Endothelial cell of umbilical vein (primary cell): ENCODE measurements at regions not wholly inside any gene's neighbourhood (a gene's known extent, or its start where the extent isn't known, plus 50 kb on each side); places are given as distances from the start of the nearest gene placed in this dataset.

ENCODE experiments used
- BruUV-seq: library from RNA; stranded (reverse); fragments of 400-500 nt; replicated peaks from 2 replicates; lab custom pipeline; 2021; lab: Mats Ljungman, UMichigan
- CTCF ChIA-PET: fragments of 300-600, 350-600 bp; sonication (Branson Sonifier 250); formaldehyde crosslinking; loops from one replicate; lab custom pipeline; 2021; ENCODE audit warnings: antibody characterized with exemption, inconsistent platforms; lab: Charles Lee
- POLR2A ChIA-PET: fragments of 300-600, 350-600 bp; sonication (Branson Sonifier 250); formaldehyde crosslinking; loops from one replicate; lab custom pipeline; 2021; ENCODE audit warnings: antibody characterized with exemption, inconsistent platforms; lab: Charles Lee
- DNase-seq: peaks from one replicate; pipeline ENCODE4 v3.0.0-alpha.2; 2011; ENCODE audit warnings: low read depth, low spot score
- FAIRE-seq: peaks from 2 replicates; lab custom pipeline; 2011; peaks lifted over from hg19 to GRCh38; lab: Jason Lieb, UNC
- H2AFZ ChIP-seq: 2 replicates; pipeline ENCODE4 v1.6.0; 2012; ENCODE audit warnings: low read depth, low read length, control low read depth, inconsistent platforms
- H3K27ac ChIP-seq: 2 replicates; pipeline ENCODE4 v1.5.1; 2011; ENCODE audit warnings: low read depth, mild to moderate bottlenecking, control low read depth, low read length, moderate library complexity; ENCODE audit not compliant: insufficient read depth
- H3K27me3 ChIP-seq, 2 experiments: 2 replicates each; pipeline versions ENCODE4 v1.6.0 to v1.6.1; 2011; ENCODE audit warnings: low read length in 2 of 2, mixed read lengths in 1 of 2; ENCODE audit not compliant: control insufficient read depth in 2 of 2, insufficient read depth in 2 of 2
- H3K36me3 ChIP-seq, 2 experiments: 2 replicates in 1 of 2; 3 replicates in 1 of 2; pipeline ENCODE4 v1.5.1; 2011; ENCODE audit warnings: low read length in 2 of 2, mild to moderate bottlenecking in 1 of 2, moderate library complexity in 1 of 2; ENCODE audit not compliant: control insufficient read depth in 2 of 2, insufficient read depth in 2 of 2; ENCODE audit errors: extremely low read depth in 1 of 2
- H3K4me1 ChIP-seq: 3 replicates; pipeline ENCODE4 v1.5.1; 2011; ENCODE audit warnings: mild to moderate bottlenecking, low read length; ENCODE audit not compliant: control insufficient read depth, insufficient read depth; ENCODE audit errors: extremely low read depth
- H3K4me2 ChIP-seq: 2 replicates; pipeline ENCODE4 v1.6.1; 2011; ENCODE audit warnings: low read length, control low read depth, mixed read lengths; ENCODE audit not compliant: insufficient read depth
- H3K4me3 ChIP-seq, 3 experiments: fragments of 200-600 bp in 1 of 3; sonication (generic), shearing (Covaris generic) in 1 of 3; replicated peaks in 1 of 3; 2 replicates each; pipeline ENCODE4 v1.5.1; 2011 to 2016; ENCODE audit warnings: control low read depth in 3 of 3, low read length in 3 of 3, mild to moderate bottlenecking in 2 of 3, inconsistent platforms in 1 of 3, low read depth in 1 of 3, moderate library complexity in 1 of 3; ENCODE audit not compliant: insufficient read depth in 1 of 3
- H3K79me2 ChIP-seq: 2 replicates; pipeline ENCODE4 v1.6.0; 2012; ENCODE audit warnings: low read length, inconsistent platforms; ENCODE audit not compliant: control insufficient read depth, insufficient read depth
- H3K9ac ChIP-seq: replicated peaks from 2 replicates; pipeline ENCODE3; 2011; ENCODE audit warnings: low read length, control low read depth; ENCODE audit not compliant: insufficient read depth; ENCODE audit errors: extremely low read depth
- H3K9me1 ChIP-seq: replicated peaks from 3 replicates; pipeline ENCODE4 v1.6.0; 2011; ENCODE audit warnings: mild to moderate bottlenecking, low read length; ENCODE audit not compliant: control insufficient read depth, insufficient read depth; ENCODE audit errors: extremely low read depth
- H3K9me3 ChIP-seq: replicated peaks from 2 replicates; pipeline ENCODE4 v1.5.1; 2012; ENCODE audit warnings: low read length, inconsistent platforms; ENCODE audit not compliant: control insufficient read depth, insufficient read depth
- H4K20me1 ChIP-seq: replicated peaks from 2 replicates; pipeline ENCODE3; 2011; ENCODE audit warnings: mild to moderate bottlenecking, low read length; ENCODE audit not compliant: control insufficient read depth, insufficient read depth; ENCODE audit errors: extremely low read depth
- EZH2 ChIP-seq: IDR thresholded peaks from 2 replicates; pipeline ENCODE4 v1.6.1; 2012; ENCODE audit warnings: borderline replicate concordance, low read depth, mild to moderate bottlenecking, moderate library complexity, low read length, inconsistent platforms; ENCODE audit not compliant: severe bottlenecking
- FOS ChIP-seq: IDR thresholded peaks from 2 replicates; pipeline ENCODE4 v1.6.1; 2011; ENCODE audit warnings: mild to moderate bottlenecking, low read length, moderate library complexity, borderline replicate concordance; ENCODE audit not compliant: insufficient read depth
- GATA2 ChIP-seq: IDR thresholded peaks from 2 replicates; pipeline ENCODE4 v1.7.0; 2011; ENCODE audit warnings: low read depth, mild to moderate bottlenecking, moderate library complexity, mixed read lengths, low read length; ENCODE audit not compliant: insufficient read length, insufficient read depth
- JUN ChIP-seq: IDR thresholded peaks from 2 replicates; pipeline ENCODE4 v1.6.1; 2011; ENCODE audit warnings: borderline replicate concordance, low read depth; ENCODE audit not compliant: insufficient read length, insufficient read depth
- MYC ChIP-seq: IDR thresholded peaks from one replicate; pipeline ENCODE4 v1.6.1; 2011; ENCODE audit warnings: mild to moderate bottlenecking, low read depth, low read length
- POLR2A ChIP-seq: IDR thresholded peaks from 2 replicates; pipeline ENCODE4 v1.6.1; 2012; ENCODE audit warnings: low read depth, mild to moderate bottlenecking, control low read depth, low read length
- POLR2AphosphoS5 ChIP-seq: IDR thresholded peaks from 2 replicates; pipeline ENCODE4 v1.6.1; 2012; ENCODE audit warnings: low read depth, mild to moderate bottlenecking, control low read depth, low read length, moderate library complexity; ENCODE audit not compliant: insufficient read depth
- dilution Hi-C: fragments of 300-500 bp; cut with MboI; formaldehyde crosslinking; loops from one replicate; pipeline ENCODE4 v1.15.0; 2019; ENCODE audit warnings: low sequenced_read_pairs; ENCODE audit not compliant: extremely low pct_ligation_motif_present
- intact Hi-C: fragments of 100-400 bp; cut with micrococcal nuclease; formaldehyde crosslinking; loops from one replicate; pipeline ENCODE4 v1.10.0; 2022
- TF ChIP-seq, protein P1 (sequence below), 2 donors: IDR thresholded peaks; 1 replicate in 1 of 2; 2 replicates in 1 of 2; pipeline ENCODE4 v1.5.1; 2011; ENCODE audit warnings: low read length in 2 of 2, mild to moderate bottlenecking in 2 of 2, moderate library complexity in 2 of 2, control low read depth in 1 of 2, inconsistent platforms in 1 of 2, low read depth in 1 of 2; ENCODE audit not compliant: insufficient read depth in 1 of 2; ENCODE audit errors: extremely low read depth in 1 of 2
- TF ChIP-seq, protein P2 (sequence below): IDR thresholded peaks from 2 replicates; pipeline ENCODE4 v1.6.1; 2011; ENCODE audit not compliant: insufficient read depth, insufficient read length

DNA sequence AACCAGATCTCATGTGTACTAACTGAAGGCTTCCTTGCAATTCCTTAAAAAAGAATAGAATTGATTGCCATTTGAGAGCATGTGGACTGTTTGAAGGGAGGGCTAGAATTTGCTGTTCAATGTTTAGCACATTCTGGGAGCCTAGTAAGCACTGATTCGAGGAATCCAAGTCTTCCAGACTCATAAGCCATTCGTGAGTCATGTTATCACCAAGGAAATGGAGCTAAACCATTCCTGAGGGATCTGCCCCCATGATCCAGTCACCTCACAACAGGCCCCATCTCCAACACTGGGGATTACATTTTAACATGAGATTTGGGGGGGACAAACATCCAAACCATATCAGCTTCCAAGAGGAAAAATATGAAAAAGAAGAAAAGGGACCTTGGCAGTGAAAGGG is 276.4 kb downstream of the KCNRG start:
- Histone ChIP-seq H3K4me3 (no peak overlapping the region), H3K4me2 (no peak overlapping the region), H4K20me1 (no peaks in the 10 kb centered on the region), H3K27ac (no peak overlapping the region), H3K9me1 (no peaks in the 10 kb centered on the region), H3K36me3 (no peaks in the 10 kb centered on the region), H2AFZ (no peak overlapping the region), H3K4me1 (no peaks in the 10 kb centered on the region), H3K27me3 (peaks cover 0 to 6% of the 10 kb centered on the region in 2 experiments), H3K9me3 (no peaks in the 10 kb centered on the region), H3K79me2 (no peaks in the 10 kb centered on the region), H3K9ac (no peak overlapping the region)
- ChIA-PET CTCF (interaction anchor here (1.0 kb wide), 1 partner anchor 95 kb away, joined by 3 read pairs; no protein-coding TSS in a partner anchor), POLR2A (no interaction called here)
- intact Hi-C loops: no loop called here
- TF ChIP-seq EZH2 (no peak), POLR2AphosphoS5 (no peak), JUN (no peak), MYC (no peak), GATA2 (no peak)
- no TSS peak for BruUV-seq
- dilution Hi-C loops: no loop called here
- DNase-seq (no peak), FAIRE-seq (no peak)

DNA sequence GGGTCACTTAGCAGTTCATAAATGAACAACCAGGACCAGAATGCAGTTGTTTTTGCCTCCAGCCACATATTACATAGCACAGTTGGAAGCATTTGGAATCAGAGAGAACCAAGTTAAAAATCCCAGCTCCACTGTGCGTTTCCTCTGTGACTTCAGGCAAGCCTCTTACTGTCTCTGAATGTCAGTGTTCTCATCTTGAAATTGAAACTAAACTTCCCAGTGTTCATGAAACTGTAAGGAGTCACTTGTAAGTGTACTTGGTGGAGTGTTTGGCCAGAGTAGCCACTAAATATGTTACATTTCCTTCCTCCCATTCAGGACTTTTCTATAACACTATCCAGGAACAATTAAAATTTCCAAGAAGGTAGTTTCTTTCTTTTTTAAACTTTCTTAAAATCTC is 276.8 kb downstream of the KCNRG start:
- Histone ChIP-seq H3K36me3 (no peaks in the 10 kb centered on the region), H3K4me1 (no peaks in the 10 kb centered on the region), H3K9me3 (no peaks in the 10 kb centered on the region), H2AFZ (no peak overlapping the region), H3K27ac (no peak overlapping the region), H3K27me3 (peaks cover 0 to 6% of the 10 kb centered on the region in 2 experiments), H4K20me1 (no peaks in the 10 kb centered on the region), H3K79me2 (no peaks in the 10 kb centered on the region), H3K4me2 (no peak overlapping the region), H3K9ac (no peak overlapping the region), H3K9me1 (no peaks in the 10 kb centered on the region), H3K4me3 (no peak overlapping the region)
- dilution Hi-C loops: no loop called here
- no peak for TF ChIP-seq FOS
- no peak for TF ChIP-seq EZH2
- TF ChIP-seq POLR2A: no peak
- TF ChIP-seq, protein P1, sequence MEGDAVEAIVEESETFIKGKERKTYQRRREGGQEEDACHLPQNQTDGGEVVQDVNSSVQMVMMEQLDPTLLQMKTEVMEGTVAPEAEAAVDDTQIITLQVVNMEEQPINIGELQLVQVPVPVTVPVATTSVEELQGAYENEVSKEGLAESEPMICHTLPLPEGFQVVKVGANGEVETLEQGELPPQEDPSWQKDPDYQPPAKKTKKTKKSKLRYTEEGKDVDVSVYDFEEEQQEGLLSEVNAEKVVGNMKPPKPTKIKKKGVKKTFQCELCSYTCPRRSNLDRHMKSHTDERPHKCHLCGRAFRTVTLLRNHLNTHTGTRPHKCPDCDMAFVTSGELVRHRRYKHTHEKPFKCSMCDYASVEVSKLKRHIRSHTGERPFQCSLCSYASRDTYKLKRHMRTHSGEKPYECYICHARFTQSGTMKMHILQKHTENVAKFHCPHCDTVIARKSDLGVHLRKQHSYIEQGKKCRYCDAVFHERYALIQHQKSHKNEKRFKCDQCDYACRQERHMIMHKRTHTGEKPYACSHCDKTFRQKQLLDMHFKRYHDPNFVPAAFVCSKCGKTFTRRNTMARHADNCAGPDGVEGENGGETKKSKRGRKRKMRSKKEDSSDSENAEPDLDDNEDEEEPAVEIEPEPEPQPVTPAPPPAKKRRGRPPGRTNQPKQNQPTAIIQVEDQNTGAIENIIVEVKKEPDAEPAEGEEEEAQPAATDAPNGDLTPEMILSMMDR (IDR thresholded peaks at IDR 0.05; ENCODE audit: extremely low read depth in 1 of 2, insufficient read depth in 1 of 2, low read depth in 1 of 2, low read length in 2 of 2): no peak
- TF ChIP-seq, protein P2, sequence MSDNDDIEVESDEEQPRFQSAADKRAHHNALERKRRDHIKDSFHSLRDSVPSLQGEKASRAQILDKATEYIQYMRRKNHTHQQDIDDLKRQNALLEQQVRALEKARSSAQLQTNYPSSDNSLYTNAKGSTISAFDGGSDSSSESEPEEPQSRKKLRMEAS: no peak
- no peak for TF ChIP-seq POLR2AphosphoS5
- TF ChIP-seq GATA2: no peak
- TF ChIP-seq MYC: no peak
- TF ChIP-seq JUN: no peak
- POLR2A ChIA-PET: no interaction called here
- no peak for FAIRE-seq
- CTCF ChIA-PET: interaction anchor here (1.0 kb wide), 1 partner anchor 95 kb away, joined by 3 read pairs; no protein-coding TSS in a partner anchor
- no peak for DNase-seq
- BruUV-seq: no TSS peak
- intact Hi-C loops: no loop called here
